ENCODE measurements at regions not wholly inside any gene's neighbourhood (a gene's known extent, or its start where the extent isn't known, plus 50 kb on each side); places are given as distances from the start of the nearest gene placed in this dataset.

- TF ChIP-seq ZBTB21 (tag by site-specific recombination; IDR thresholded peaks at IDR 0.05) (no peak), RBAK (tag by site-specific recombination; IDR thresholded peaks at IDR 0.05) (no peak), CTCF (tag by site-specific recombination; IDR thresholded peaks at IDR 0.05) (no peak), ZNF701 (tag by site-specific recombination; IDR thresholded peaks at IDR 0.05) (no peak), HIC1 (tag by site-specific recombination; IDR thresholded peaks at IDR 0.05) (no peak), BCL11B (tag by site-specific recombination; IDR thresholded peaks at IDR 0.05; ENCODE audit: low read depth) (no peak), PBX3 (CRISPR knock-in tag; IDR thresholded peaks at IDR 0.05) (no peak), YY1 (tag by site-specific recombination; IDR thresholded peaks at IDR 0.05) (no peak), REST (tag by site-specific recombination; IDR thresholded peaks at IDR 0.05) (no peak), ZNF292 (tag by site-specific recombination; IDR thresholded peaks at IDR 0.05; ENCODE audit: borderline replicate concordance, low read depth) (no peak), ZNF707 (tag by site-specific recombination; IDR thresholded peaks at IDR 0.05) (no peak), ZNF488 (tag by site-specific recombination; IDR thresholded peaks at IDR 0.05) (no peak), MZF1 (tag by site-specific recombination; IDR thresholded peaks at IDR 0.05; ENCODE audit: borderline replicate concordance) (peak; percentile 96)
Observed at GRCh38 chr6:44715925-44716324, 328.4 kb downstream of the CDC5L start.
